CD4-positive, alpha-beta memory T cell (primary cell): ENCODE measurements at regions not wholly inside any gene's neighbourhood (a gene's known extent, or its start where the extent isn't known, plus 50 kb on each side); places are given as distances from the start of the nearest gene placed in this dataset.
A peak's percentile ranks its signal among the peaks of the same experiment; 100 is the strongest.
"Not testable (repeated sequence)": the region's sequence is repeated elsewhere in the genome, so short reads cannot be mapped to it uniquely, and the experiment has no call there.

Experiments
- CTCF ChIA-PET: fragments of 350-600 bp; sonication (Branson Sonifier 250); formaldehyde crosslinking; loops from one replicate; lab custom pipeline; 2021; ENCODE audit warnings: inconsistent platforms; ENCODE audit not compliant: partially characterized antibody; lab: Charles Lee
- POLR2A ChIA-PET: fragments of 350-600 bp; sonication (Branson Sonifier 250); formaldehyde crosslinking; loops from one replicate; lab custom pipeline; 2021; ENCODE audit not compliant: partially characterized antibody; lab: Charles Lee
- DNase-seq, 5 donors: peaks; one replicate each; pipeline versions ENCODE4 v3.0.0 to v3.0.0-alpha.2; 2020 to 2022; ENCODE audit warnings: mixed read lengths in 1 of 5
- H3K27ac ChIP-seq: one replicate; pipeline ENCODE4 v1.7.0; 2013; ENCODE audit warnings: low read depth, low read length
- H3K27me3 ChIP-seq: 2 replicates; pipeline ENCODE4 v1.7.0; 2013; ENCODE audit warnings: mild to moderate bottlenecking, low read length, moderate library complexity; ENCODE audit not compliant: insufficient read depth
- H3K36me3 ChIP-seq: 2 replicates; pipeline ENCODE4 v1.7.0; 2013; ENCODE audit warnings: mild to moderate bottlenecking, low read length, moderate library complexity; ENCODE audit not compliant: insufficient read depth
- H3K4me1 ChIP-seq: 2 replicates; pipeline ENCODE4 v1.7.0; 2013; ENCODE audit warnings: mild to moderate bottlenecking, low read length, moderate library complexity; ENCODE audit not compliant: insufficient read depth
- H3K4me3 ChIP-seq, 2 donors: one replicate each; pipeline ENCODE4 v1.7.0; 2013; ENCODE audit warnings: low read length in 2 of 2, mild to moderate bottlenecking in 1 of 2
- H3K9me3 ChIP-seq, 2 donors: one replicate each; pipeline ENCODE4 v1.7.0; 2013; ENCODE audit warnings: low read length in 2 of 2, control low read depth in 1 of 2; ENCODE audit not compliant: control insufficient read depth in 1 of 2
- H3K27ac Mint-ChIP-seq, 7 donors: one replicate each; pipeline ENCODE4 v1.8.0; 2020 to 2021; ENCODE audit warnings: mixed read lengths in 7 of 7, mild to moderate bottlenecking in 6 of 7, inconsistent platforms in 3 of 7, moderate library complexity in 3 of 7
- H3K27me3 Mint-ChIP-seq, 2 donors: one replicate each; pipeline ENCODE4 v1.8.0; 2020 to 2021; ENCODE audit warnings: mixed read lengths in 2 of 2
- H3K36me3 Mint-ChIP-seq, 2 donors: one replicate each; pipeline ENCODE4 v1.8.0; 2020 to 2021; ENCODE audit warnings: mixed read lengths in 2 of 2, inconsistent platforms in 1 of 2, mild to moderate bottlenecking in 1 of 2
- H3K4me1 Mint-ChIP-seq, 4 donors: one replicate each; pipeline ENCODE4 v1.8.0; 2020 to 2021; ENCODE audit warnings: mixed read lengths in 4 of 4, mild to moderate bottlenecking in 1 of 4
- H3K4me3 Mint-ChIP-seq, 8 donors: one replicate each; pipeline ENCODE4 v1.8.0; 2020 to 2021; ENCODE audit warnings: mixed read lengths in 8 of 8, mild to moderate bottlenecking in 7 of 8, moderate library complexity in 6 of 8, inconsistent platforms in 3 of 8
- H3K9me3 Mint-ChIP-seq, 8 donors: one replicate each; pipeline ENCODE4 v1.8.0; 2020 to 2021; ENCODE audit warnings: mixed read lengths in 8 of 8, mild to moderate bottlenecking in 5 of 8, inconsistent platforms in 3 of 8, moderate library complexity in 1 of 8
- intact Hi-C: fragments of 100-400 bp; cut with micrococcal nuclease; formaldehyde crosslinking; loops from one replicate; pipeline ENCODE4 v1.15.1; 2023

DNA sequence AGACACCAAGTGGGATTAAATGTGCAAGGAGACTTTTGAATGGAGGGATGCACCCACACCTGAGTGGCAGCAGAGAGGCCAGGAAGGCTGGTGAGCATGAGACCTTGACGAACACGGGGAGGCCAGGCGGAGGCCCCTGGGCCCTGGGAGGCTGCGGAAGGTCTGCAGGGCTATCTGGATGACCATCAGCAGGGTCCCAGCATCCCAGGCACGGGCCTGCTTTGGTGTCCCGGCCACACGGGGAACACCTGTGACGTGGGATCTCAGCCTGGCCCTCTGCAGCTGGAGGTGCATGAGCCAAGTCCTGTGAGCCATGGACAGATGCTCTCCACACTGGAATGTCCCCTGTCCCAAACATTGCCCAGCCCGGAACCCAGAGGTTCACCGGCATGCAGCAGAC is 174.0 kb upstream of the FOXD4L5 start:
- DNase-seq = no peak
- Mint-ChIP-seq H3K27ac (no peak overlapping the region), H3K27me3 (no peaks in the 10 kb centered on the region), H3K4me1 (peaks cover 0 to 1% (median 0%) of the 10 kb centered on the region in 4 donors), H3K9me3 (peaks cover 2 to 35% (median 27%) of the 10 kb centered on the region in 8 donors), H3K4me3 (no peak overlapping the region), H3K36me3 (no peaks in the 10 kb centered on the region)
- Histone ChIP-seq H3K27me3 (no peaks in the 10 kb centered on the region), H3K27ac (no peak overlapping the region), H3K4me1 (no peaks in the 10 kb centered on the region), H3K4me3 (no peak overlapping the region), H3K36me3 (no peaks in the 10 kb centered on the region), H3K9me3 (no peaks in the 10 kb centered on the region)
- intact Hi-C loops = no loop called here
- ChIA-PET POLR2A (no interaction called here), CTCF (no interaction called here)

DNA sequence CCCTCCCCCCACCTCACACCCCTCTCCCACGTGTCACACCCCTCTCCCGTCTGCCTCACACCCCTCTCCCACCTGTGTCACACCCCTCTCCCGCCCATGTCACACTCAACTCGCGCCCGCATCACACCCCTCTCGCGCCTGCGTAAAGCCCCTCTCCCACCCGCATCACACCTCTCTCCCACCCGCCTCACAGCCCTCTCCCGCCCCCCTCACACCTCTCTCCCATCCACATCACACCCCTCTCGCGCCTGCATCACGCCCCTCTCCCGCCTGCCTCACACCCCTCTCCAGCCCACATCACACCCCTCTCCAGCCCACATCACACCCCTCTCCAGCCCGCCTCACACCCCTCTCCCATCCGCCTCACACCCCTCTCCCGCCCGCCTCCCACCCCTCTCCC is 173.5 kb upstream of the FOXD4L5 start:
- ChIA-PET POLR2A (no interaction called here), CTCF (no interaction called here)
- Mint-ChIP-seq H3K36me3 (peaks cover 0 to under 1% of the 10 kb centered on the region in 2 donors), H3K4me1 (peaks cover 0 to 1% (median 0%) of the 10 kb centered on the region in 4 donors), H3K9me3 (peaks cover 4 to 33% (median 25%) of the 10 kb centered on the region in 8 donors), H3K27me3 (no peaks in the 10 kb centered on the region), H3K27ac (no peak overlapping the region), H3K4me3 (no peak overlapping the region)
- H3K27ac ChIP-seq = no peak overlapping the region
- H3K9me3 ChIP-seq = no peaks in the 10 kb centered on the region
- H3K36me3 ChIP-seq = no peaks in the 10 kb centered on the region
- H3K4me3 ChIP-seq = no peak overlapping the region
- no peaks in the 10 kb centered on the region for H3K27me3 ChIP-seq
- DNase-seq = no peak
- intact Hi-C loops = no loop called here
- no peaks in the 10 kb centered on the region for H3K4me1 ChIP-seq

DNA sequence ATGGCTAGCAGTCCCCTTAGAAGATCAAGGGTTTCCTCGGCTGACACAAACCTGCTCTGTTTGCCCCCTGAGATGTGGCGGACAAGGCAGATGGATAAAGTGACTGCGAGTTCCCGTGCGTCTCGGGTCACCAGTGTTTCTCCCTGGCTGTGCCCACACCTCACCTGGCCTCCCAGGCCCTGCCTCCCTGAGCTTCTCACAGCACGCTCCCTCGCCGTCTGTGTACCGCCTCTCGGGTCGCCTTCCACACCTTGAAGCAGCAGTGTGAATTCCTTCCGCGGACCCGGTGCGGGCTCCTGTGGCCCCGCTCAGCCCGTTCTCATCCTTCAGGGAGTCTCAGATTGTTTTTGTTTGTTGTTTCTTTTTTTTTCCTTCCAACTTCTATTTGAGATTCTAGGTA is 172.0 kb upstream of the FOXD4L5 start:
- H3K9me3 ChIP-seq, H3K4me3 Mint-ChIP-seq, H3K36me3 ChIP-seq, DNase-seq, H3K27ac Mint-ChIP-seq, H3K27ac ChIP-seq, H3K4me1 ChIP-seq, H3K4me1 Mint-ChIP-seq, H3K36me3 Mint-ChIP-seq, POLR2A ChIA-PET, H3K27me3 Mint-ChIP-seq, H3K27me3 ChIP-seq, H3K4me3 ChIP-seq, intact Hi-C loops, CTCF ChIA-PET: not testable (repeated sequence)
- peaks cover 9 to 31% (median 18%) of the 10 kb centered on the region in 8 donors for H3K9me3 Mint-ChIP-seq

DNA sequence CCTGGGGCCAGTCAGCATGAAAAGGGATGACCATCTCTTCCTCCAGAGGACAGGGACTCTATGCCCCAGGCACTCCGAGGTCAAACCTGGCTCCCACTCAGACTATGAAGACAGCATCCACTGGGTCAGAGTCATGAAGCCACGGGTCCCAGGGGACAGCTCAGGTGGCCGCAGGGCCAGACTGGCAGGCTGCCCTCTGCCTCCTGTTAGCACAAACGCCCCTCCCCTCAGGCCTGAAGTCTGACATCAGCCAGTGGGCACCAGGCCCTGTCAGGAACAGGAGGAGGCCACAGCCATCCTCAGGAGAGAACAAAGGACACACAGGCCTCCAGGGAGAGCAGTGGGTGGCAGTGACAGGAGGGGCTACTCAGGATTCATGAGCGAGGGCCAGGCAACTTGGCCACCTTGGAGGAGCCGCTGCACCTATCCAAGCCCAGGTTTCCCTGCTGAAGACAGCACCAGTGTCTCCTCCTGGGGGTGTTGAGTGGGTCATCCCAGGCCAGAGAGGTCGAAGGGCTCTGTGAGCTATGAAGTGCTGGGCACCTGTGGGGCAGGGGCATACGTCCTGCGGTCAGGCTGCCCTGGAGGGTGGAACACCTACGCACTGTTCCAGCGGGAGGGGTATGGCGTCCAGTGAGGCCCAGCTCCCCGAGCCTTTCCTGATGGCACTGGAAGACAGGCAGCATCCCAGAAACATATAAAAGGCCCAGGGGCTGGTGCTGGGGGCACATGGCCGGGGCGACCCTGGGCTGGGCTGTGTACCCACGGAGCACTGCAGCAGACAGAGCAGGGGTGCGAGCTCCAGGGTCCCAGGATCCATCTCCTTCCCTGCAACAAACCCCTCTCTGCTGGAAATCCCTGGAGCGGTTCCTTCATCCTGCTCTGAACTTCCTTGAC is 171.0 kb upstream of the FOXD4L5 start:
- H3K4me1 Mint-ChIP-seq, H3K4me3 ChIP-seq, H3K9me3 ChIP-seq, H3K27ac ChIP-seq, DNase-seq, POLR2A ChIA-PET, H3K27me3 Mint-ChIP-seq, H3K27me3 ChIP-seq, H3K27ac Mint-ChIP-seq, H3K36me3 Mint-ChIP-seq, H3K4me1 ChIP-seq, H3K4me3 Mint-ChIP-seq, H3K36me3 ChIP-seq, intact Hi-C loops, CTCF ChIA-PET: not testable (repeated sequence)
- peaks cover 9 to 30% (median 21%) of the 10 kb centered on the region in 8 donors for H3K9me3 Mint-ChIP-seq

DNA sequence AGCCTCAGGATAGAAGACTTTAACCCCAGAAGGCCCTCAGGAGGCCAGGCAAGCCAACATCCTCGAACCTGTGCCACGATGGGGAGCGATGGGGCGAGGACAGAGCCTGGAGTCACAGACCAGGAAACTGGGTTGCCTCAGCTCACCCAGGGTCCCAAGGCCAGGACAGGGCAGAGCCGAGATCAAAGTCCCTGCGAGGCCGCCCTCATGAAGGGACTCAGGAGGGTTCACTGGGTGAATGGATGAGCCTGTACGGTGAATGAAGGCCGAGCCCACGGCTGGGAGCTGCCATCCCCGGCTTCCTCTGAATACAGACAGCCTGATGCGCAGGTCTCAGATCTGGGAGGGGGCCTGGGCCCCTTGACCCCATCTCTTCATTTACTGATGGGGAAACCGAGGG is 170.1 kb upstream of the FOXD4L5 start:
- peaks cover 9 to 27% (median 16%) of the 10 kb centered on the region in 8 donors for H3K9me3 Mint-ChIP-seq
- H3K4me3 Mint-ChIP-seq = peak overlapping the region in 1 of 8 donors; percentile 29
- CTCF ChIA-PET, H3K4me1 ChIP-seq, H3K27me3 ChIP-seq, H3K27ac ChIP-seq, H3K9me3 ChIP-seq, H3K4me1 Mint-ChIP-seq, H3K27me3 Mint-ChIP-seq, POLR2A ChIA-PET, intact Hi-C loops, H3K36me3 ChIP-seq, H3K4me3 ChIP-seq, H3K36me3 Mint-ChIP-seq, H3K27ac Mint-ChIP-seq, DNase-seq: not testable (repeated sequence)

DNA sequence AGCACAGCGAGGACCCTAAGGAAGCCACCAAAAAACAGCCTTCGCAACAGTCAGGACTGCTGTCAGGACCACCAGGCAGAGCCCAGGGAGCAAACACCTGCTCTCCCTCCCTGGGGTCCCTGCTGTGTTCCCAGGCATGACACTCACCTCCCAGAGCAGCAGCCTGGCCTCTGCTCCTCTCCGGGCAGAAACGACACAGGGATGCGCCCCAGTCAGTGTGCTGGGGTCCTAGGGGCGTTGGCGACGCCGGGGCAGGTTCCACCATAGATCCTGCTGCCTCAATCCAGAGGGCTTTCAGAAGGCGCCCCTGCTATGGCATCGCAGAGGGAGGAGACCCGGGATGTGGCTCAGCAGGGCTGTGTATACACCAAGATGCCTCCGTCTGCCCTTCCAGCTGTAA is 169.7 kb upstream of the FOXD4L5 start:
- H3K4me1 Mint-ChIP-seq, DNase-seq, intact Hi-C loops, H3K27me3 ChIP-seq, CTCF ChIA-PET, H3K4me3 ChIP-seq, H3K9me3 ChIP-seq, H3K4me1 ChIP-seq, H3K27me3 Mint-ChIP-seq, H3K27ac ChIP-seq, H3K36me3 ChIP-seq, H3K27ac Mint-ChIP-seq, H3K36me3 Mint-ChIP-seq, POLR2A ChIA-PET: not testable (repeated sequence)
- H3K4me3 Mint-ChIP-seq = peak overlapping the region in 1 of 8 donors; percentile 29
- H3K9me3 Mint-ChIP-seq = peaks cover 9 to 26% (median 16%) of the 10 kb centered on the region in 8 donors

DNA sequence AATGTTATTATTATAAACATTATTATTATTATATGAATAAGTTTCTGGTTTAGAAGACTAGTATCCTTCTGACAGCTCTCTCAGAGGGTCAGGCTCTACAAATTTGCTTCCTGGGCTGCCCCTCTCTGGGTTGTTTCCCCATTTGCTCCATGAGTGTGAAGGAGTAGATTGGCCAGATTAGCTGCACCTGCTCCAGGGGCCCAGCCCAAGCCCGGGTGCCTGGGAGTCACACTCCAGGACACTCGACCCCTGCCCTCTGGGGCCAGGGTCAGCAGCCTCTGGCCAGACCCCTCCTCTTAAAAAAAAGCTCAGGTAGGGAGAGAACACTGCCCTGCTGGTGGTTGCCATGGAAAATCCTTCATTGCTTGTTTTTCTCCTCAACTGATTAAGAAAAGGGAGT is 169.0 kb upstream of the FOXD4L5 start:
- H3K27me3 Mint-ChIP-seq, H3K27ac ChIP-seq, POLR2A ChIA-PET, H3K9me3 ChIP-seq, CTCF ChIA-PET, DNase-seq, H3K27me3 ChIP-seq, H3K36me3 Mint-ChIP-seq, H3K4me1 Mint-ChIP-seq, H3K27ac Mint-ChIP-seq, intact Hi-C loops, H3K36me3 ChIP-seq, H3K4me3 Mint-ChIP-seq, H3K4me1 ChIP-seq, H3K4me3 ChIP-seq: not testable (repeated sequence)
- H3K9me3 Mint-ChIP-seq = peaks cover 9 to 25% (median 16%) of the 10 kb centered on the region in 8 donors
